ENCODE measurements at regions not wholly inside any gene's neighbourhood (a gene's known extent, or its start where the extent isn't known, plus 50 kb on each side); places are given as distances from the start of the nearest gene placed in this dataset.

DNA sequence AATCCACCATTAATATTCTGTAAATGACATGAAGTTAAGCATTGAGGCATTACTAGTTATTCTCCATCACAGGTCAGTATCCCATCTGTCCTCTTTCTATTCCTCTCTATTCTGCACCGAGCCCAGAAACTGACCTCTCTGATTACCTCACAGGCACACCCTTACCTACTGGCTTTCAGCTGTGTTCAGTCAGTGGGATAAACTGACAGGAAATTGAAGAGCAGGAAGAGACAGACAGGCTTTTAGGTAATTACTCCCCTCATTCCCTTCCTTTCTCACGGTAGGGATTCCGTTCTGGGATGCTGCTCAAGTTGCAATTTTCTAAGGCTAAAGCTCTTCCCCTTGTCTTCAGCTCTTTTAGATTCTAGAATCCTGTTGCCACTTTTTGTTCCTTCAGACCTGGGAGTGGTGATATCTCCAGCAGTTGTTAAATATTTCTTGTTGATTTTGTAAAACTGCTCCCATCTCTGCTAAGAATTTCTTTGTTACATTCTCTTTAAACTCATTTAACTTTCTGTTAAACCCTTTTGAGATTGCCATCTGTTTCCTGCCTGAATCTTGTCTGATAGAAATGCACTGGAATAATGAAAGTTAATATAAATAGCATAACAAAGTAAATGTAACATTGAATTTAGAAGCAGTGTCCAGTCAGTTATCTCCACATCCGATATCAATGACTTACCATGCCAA is 1063.4 kb downstream of the PLA2G4A start:
- no peak for DNase-seq (ENCODE audit: low read depth)
- TF ChIP-seq, protein P1, sequence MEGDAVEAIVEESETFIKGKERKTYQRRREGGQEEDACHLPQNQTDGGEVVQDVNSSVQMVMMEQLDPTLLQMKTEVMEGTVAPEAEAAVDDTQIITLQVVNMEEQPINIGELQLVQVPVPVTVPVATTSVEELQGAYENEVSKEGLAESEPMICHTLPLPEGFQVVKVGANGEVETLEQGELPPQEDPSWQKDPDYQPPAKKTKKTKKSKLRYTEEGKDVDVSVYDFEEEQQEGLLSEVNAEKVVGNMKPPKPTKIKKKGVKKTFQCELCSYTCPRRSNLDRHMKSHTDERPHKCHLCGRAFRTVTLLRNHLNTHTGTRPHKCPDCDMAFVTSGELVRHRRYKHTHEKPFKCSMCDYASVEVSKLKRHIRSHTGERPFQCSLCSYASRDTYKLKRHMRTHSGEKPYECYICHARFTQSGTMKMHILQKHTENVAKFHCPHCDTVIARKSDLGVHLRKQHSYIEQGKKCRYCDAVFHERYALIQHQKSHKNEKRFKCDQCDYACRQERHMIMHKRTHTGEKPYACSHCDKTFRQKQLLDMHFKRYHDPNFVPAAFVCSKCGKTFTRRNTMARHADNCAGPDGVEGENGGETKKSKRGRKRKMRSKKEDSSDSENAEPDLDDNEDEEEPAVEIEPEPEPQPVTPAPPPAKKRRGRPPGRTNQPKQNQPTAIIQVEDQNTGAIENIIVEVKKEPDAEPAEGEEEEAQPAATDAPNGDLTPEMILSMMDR (IDR thresholded peaks at IDR 0.05; ENCODE audit: low read depth, low read length, missing control alignments) = no peak
- no peak overlapping the region for H3K4me3 ChIP-seq (ENCODE audit: low read depth, low read length)
- in situ Hi-C loops (cut with HindIII; ENCODE audit: low sequenced_read_pairs) = no loop called here

DNA sequence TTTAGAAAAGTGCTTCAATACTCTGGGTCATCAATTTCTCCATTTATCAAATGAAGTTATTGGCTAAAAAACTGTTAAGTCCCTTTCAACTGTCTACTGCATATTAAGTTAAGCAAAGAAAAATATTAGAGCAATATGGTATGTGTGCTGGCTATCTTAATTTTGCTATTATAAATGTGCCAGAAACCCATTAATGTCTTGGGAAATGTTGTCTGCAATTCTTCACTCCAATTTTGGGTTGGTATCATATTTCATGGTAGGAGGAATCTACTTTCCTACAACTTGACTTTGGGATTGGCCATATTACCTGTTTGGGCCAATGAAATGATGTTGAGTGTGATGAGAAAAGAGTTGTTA is 1063.9 kb downstream of the PLA2G4A start:
- TF ChIP-seq, protein P1 (IDR thresholded peaks at IDR 0.05; ENCODE audit: low read depth, low read length, missing control alignments) = no peak
- H3K4me3 ChIP-seq (ENCODE audit: low read depth, low read length) = no peak overlapping the region
- in situ Hi-C loops (cut with HindIII; ENCODE audit: low sequenced_read_pairs) = no loop called here
- no peak for DNase-seq (ENCODE audit: low read depth)

DNA sequence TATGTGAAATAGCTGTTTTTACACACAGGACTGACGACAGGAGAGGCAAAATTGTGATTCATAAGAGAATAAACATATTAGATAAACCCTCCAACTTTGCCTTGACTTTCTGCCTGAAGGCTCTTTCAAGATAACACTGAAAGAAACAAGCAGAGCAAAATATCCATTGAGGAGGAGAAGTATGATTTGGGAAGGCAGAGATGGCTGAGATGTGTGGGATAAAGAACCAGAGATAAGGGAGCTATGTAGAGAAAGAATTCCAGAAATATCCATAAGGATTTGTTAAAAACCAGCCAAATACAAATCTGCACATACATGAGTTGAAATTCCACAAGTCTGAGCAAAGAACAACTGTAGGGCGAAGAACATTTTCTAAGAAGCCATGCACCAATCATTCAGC is 1064.7 kb downstream of the PLA2G4A start:
- no peak for DNase-seq (ENCODE audit: low read depth)
- in situ Hi-C loops (cut with HindIII; ENCODE audit: low sequenced_read_pairs) = no loop called here
- TF ChIP-seq, protein P1 (IDR thresholded peaks at IDR 0.05; ENCODE audit: low read depth, low read length, missing control alignments) = no peak
- no peak overlapping the region for H3K4me3 ChIP-seq (ENCODE audit: low read depth, low read length)

DNA sequence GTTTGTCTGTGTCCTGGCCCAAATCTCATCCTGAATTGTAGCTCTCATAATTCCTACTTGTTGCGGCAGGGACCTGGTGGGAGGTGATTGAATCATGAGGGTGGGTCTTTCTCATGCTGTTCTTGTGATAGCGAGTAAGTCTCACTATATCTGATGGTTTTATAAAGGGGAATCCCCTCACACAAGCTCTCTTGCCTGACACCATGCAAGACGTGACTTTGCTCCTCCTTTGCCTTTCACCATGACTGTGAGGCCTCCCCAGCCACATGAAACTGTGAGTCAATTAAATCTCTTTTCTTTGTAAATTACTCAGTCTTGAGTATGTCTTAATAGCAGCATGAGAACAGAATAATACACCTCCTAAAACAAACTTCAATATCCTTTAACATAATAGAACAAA is 1065.6 kb downstream of the PLA2G4A start:
- in situ Hi-C loops (cut with HindIII; ENCODE audit: low sequenced_read_pairs) = no loop called here
- H3K4me3 ChIP-seq (ENCODE audit: low read depth, low read length) = no peak overlapping the region
- TF ChIP-seq, protein P1 (IDR thresholded peaks at IDR 0.05; ENCODE audit: low read depth, low read length, missing control alignments) = no peak
- no peak for DNase-seq (ENCODE audit: low read depth)

DNA sequence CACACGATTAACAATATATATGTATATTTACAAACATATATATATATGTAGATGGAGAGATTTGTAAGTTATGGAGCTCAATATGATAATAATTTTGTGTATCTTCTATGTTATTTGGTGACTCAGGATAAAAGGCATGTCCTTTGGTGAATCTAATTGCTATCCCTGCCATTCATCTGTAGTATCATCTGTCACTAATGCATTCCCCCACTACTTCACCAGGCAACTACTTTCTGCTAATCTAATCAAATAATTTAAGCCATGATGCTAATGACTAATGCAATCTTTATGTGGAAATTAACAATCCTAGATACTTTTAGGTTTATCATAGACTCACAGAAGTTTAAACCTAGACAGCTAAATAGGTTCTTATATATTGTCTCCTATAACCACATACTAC is 1074.5 kb downstream of the PLA2G4A start:
- TF ChIP-seq, protein P1 (IDR thresholded peaks at IDR 0.05; ENCODE audit: low read depth, low read length, missing control alignments) = no peak
- in situ Hi-C loops (cut with HindIII; ENCODE audit: low sequenced_read_pairs) = no loop called here
- H3K4me3 ChIP-seq (ENCODE audit: low read depth, low read length) = no peak overlapping the region
- no peak for DNase-seq (ENCODE audit: low read depth)

DNA sequence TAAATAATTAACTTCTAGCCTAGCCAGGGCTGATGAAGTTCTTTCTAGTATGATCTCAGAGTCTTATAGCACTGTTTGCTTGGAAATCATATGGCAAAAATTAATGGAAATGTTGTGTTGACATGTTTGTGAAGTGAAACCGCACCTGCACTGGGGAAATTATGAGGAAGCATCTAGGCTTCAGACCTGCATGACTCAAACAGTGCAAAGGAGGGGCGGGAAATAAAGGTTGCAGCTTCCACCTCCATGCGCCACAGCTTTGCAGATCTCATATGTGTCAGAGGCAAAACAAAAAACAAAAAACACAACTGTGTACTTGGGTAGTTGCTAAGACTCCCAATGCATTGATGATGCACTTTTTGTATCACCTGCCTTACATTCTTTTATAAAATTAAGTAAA is 1080.6 kb downstream of the PLA2G4A start:
- H3K4me3 ChIP-seq (ENCODE audit: low read depth, low read length) = no peak overlapping the region
- DNase-seq (ENCODE audit: low read depth) = no peak
- in situ Hi-C loops (cut with HindIII; ENCODE audit: low sequenced_read_pairs) = no loop called here
- TF ChIP-seq, protein P1 (IDR thresholded peaks at IDR 0.05; ENCODE audit: low read depth, low read length, missing control alignments) = no peak
